Caco-2 (cell line): ENCODE measurements at regions not wholly inside any gene's neighbourhood (a gene's known extent, or its start where the extent isn't known, plus 50 kb on each side); places are given as distances from the start of the nearest gene placed in this dataset.
"Not testable (repeated sequence)": the region's sequence is repeated elsewhere in the genome, so short reads cannot be mapped to it uniquely, and the experiment has no call there.

ENCODE experiments used
- BruUV-seq: library from RNA; stranded (reverse); fragments of 400-500 nt; replicated peaks from 2 replicates; lab custom pipeline; 2021; lab: Mats Ljungman, UMichigan
- CTCF ChIA-PET: fragments of 300-600 bp; sonication (Branson Sonifier 250); formaldehyde crosslinking; loops from one replicate; lab custom pipeline; 2022; ENCODE audit warnings: antibody characterized with exemption; lab: Charles Lee
- POLR2A ChIA-PET: fragments of 300-600 bp; sonication (Branson Sonifier 250); formaldehyde crosslinking; loops from one replicate; lab custom pipeline; 2022; ENCODE audit warnings: antibody characterized with exemption; lab: Charles Lee
- DNase-seq, 2 experiments: peaks; one replicate each; pipeline versions ENCODE4 v3.0.0 to v3.0.0-alpha.2; 2020 to 2022
- H3K27me3 ChIP-seq: replicated peaks from 2 replicates; pipeline ENCODE4 v1.6.0; 2011; ENCODE audit warnings: low read length; ENCODE audit not compliant: control insufficient read depth, insufficient read depth
- H3K36me3 ChIP-seq: 2 replicates; pipeline ENCODE4 v1.5.1; 2011; ENCODE audit warnings: low read length; ENCODE audit not compliant: control insufficient read depth, insufficient read depth
- H3K4me1 ChIP-seq: fragments of 250-450 bp; sonication (Bioruptor Pico); 2 replicates; pipeline ENCODE4 v1.5.1; 2020; ENCODE audit warnings: mild to moderate bottlenecking
- H3K4me3 ChIP-seq: 2 replicates; pipeline ENCODE4 v1.5.1; 2011; ENCODE audit warnings: low read depth, mild to moderate bottlenecking, control low read depth, low read length
- H3K9me3 ChIP-seq: fragments of 250-450 bp; sonication (Bioruptor Pico); 2 replicates; pipeline ENCODE4 v1.5.1; 2020; ENCODE audit warnings: mild to moderate bottlenecking, moderate library complexity
- H3K27ac Mint-ChIP-seq: one replicate; pipeline ENCODE4 v1.8.0; 2022; ENCODE audit warnings: mixed read lengths; ENCODE audit not compliant: unreplicated experiment
- H3K27me3 Mint-ChIP-seq: one replicate; pipeline ENCODE4 v1.8.0; 2022; ENCODE audit warnings: mixed read lengths; ENCODE audit not compliant: insufficient read depth, unreplicated experiment
- H3K36me3 Mint-ChIP-seq: one replicate; pipeline ENCODE4 v1.8.0; 2022; ENCODE audit warnings: mild to moderate bottlenecking, mixed read lengths; ENCODE audit not compliant: insufficient read depth, unreplicated experiment
- H3K4me1 Mint-ChIP-seq: one replicate; pipeline ENCODE4 v1.8.0; 2022; ENCODE audit warnings: low read depth, mixed read lengths; ENCODE audit not compliant: unreplicated experiment
- H3K4me3 Mint-ChIP-seq: one replicate; pipeline ENCODE4 v1.8.0; 2022; ENCODE audit warnings: mild to moderate bottlenecking, moderate library complexity, mixed read lengths; ENCODE audit not compliant: unreplicated experiment
- H3K9me3 Mint-ChIP-seq: one replicate; pipeline ENCODE4 v1.8.0; 2022; ENCODE audit warnings: mixed read lengths; ENCODE audit not compliant: unreplicated experiment
- intact Hi-C: fragments of 100-400 bp; cut with micrococcal nuclease; formaldehyde crosslinking; loops from one replicate; pipeline ENCODE4 v1.10.0; 2022; ENCODE audit not compliant: unreplicated experiment
- TF ChIP-seq, protein P1 (sequence below), 2 experiments: fragments of 200-600 bp in 1 of 2; IDR thresholded peaks; 1 replicate in 1 of 2; 2 replicates in 1 of 2; pipeline versions ENCODE4 v1.5.1 to v1.8.0; 2011 to 2022; ENCODE audit warnings: antibody characterized with exemption in 1 of 2, control low read depth in 1 of 2, inconsistent platforms in 1 of 2, low read depth in 1 of 2, low read length in 1 of 2, mild to moderate bottlenecking in 1 of 2, moderate library complexity in 1 of 2; ENCODE audit not compliant: insufficient read depth in 1 of 2, severe bottlenecking in 1 of 2, unreplicated experiment in 1 of 2

DNA sequence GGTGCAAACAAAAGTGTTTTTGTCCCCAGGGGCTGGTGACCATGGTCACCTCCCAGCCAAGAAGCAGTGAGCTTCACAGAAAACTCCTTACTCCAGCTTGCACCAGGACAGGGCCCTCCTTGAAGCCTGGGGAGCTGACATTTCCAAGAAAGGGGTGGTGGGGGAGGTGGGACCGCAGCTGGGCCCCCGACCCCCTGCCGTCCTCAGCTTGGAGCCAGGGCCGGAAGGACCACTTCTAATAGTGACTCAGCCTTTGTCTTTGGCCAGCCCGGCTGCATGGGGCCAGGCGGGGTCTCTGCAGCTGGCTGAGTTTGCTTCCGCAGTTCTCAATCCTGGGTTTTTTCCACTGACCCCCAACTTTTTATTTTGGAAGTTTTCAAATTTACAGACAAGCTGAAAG is 136.5 kb upstream of the POU3F1 start:
- Mint-ChIP-seq H3K9me3 (no peaks in the 10 kb centered on the region), H3K4me1 (no peaks in the 10 kb centered on the region), H3K4me3 (no peak overlapping the region), H3K27ac (no peak overlapping the region), H3K36me3 (no peaks in the 10 kb centered on the region), H3K27me3 (peaks cover 17% of the 10 kb centered on the region)
- ChIA-PET CTCF (no interaction called here), POLR2A (no interaction called here)
- Histone ChIP-seq H3K27me3 (no peaks in the 10 kb centered on the region), H3K4me1 (no peaks in the 10 kb centered on the region), H3K36me3 (no peaks in the 10 kb centered on the region), H3K4me3 (no peak overlapping the region), H3K9me3 (no peaks in the 10 kb centered on the region)
- no TSS peak for BruUV-seq
- no peak for DNase-seq
- TF ChIP-seq, protein P1, sequence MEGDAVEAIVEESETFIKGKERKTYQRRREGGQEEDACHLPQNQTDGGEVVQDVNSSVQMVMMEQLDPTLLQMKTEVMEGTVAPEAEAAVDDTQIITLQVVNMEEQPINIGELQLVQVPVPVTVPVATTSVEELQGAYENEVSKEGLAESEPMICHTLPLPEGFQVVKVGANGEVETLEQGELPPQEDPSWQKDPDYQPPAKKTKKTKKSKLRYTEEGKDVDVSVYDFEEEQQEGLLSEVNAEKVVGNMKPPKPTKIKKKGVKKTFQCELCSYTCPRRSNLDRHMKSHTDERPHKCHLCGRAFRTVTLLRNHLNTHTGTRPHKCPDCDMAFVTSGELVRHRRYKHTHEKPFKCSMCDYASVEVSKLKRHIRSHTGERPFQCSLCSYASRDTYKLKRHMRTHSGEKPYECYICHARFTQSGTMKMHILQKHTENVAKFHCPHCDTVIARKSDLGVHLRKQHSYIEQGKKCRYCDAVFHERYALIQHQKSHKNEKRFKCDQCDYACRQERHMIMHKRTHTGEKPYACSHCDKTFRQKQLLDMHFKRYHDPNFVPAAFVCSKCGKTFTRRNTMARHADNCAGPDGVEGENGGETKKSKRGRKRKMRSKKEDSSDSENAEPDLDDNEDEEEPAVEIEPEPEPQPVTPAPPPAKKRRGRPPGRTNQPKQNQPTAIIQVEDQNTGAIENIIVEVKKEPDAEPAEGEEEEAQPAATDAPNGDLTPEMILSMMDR (IDR thresholded peaks at IDR 0.05; ENCODE audit: insufficient read depth in 1 of 2, low read depth in 1 of 2, low read length in 1 of 2, severe bottlenecking in 1 of 2, unreplicated experiment in 1 of 2): no peak
- intact Hi-C loops: no loop called here

GRCh38 chr1:38180388-38180787 is 133.8 kb upstream of the POU3F1 start:
- CTCF ChIA-PET: not testable (repeated sequence)

GRCh38 chr1:38179483-38179882 is 132.9 kb upstream of the POU3F1 start:
- POLR2A ChIA-PET: no interaction called here
- Mint-ChIP-seq H3K4me1 (no peaks in the 10 kb centered on the region), H3K4me3 (no peak overlapping the region), H3K27me3 (peaks cover 9% of the 10 kb centered on the region), H3K27ac (no peak overlapping the region), H3K36me3 (no peaks in the 10 kb centered on the region), H3K9me3 (no peaks in the 10 kb centered on the region)
- Histone ChIP-seq H3K9me3 (no peaks in the 10 kb centered on the region), H3K27me3 (no peaks in the 10 kb centered on the region), H3K36me3 (no peaks in the 10 kb centered on the region), H3K4me1 (no peaks in the 10 kb centered on the region), H3K4me3 (no peak overlapping the region)
- TF ChIP-seq, protein P1 (IDR thresholded peaks at IDR 0.05; ENCODE audit: insufficient read depth in 1 of 2, low read depth in 1 of 2, low read length in 1 of 2, severe bottlenecking in 1 of 2, unreplicated experiment in 1 of 2): no peak
- no TSS peak for BruUV-seq
- no peak for DNase-seq
- intact Hi-C loops: no loop called here
- CTCF ChIA-PET: no interaction called here

More at GRCh38 chr1:38180388-38180787, 133.8 kb upstream of the POU3F1 start:
- H3K9me3 ChIP-seq, H3K36me3 Mint-ChIP-seq, intact Hi-C loops, H3K4me1 Mint-ChIP-seq, H3K36me3 ChIP-seq, H3K4me3 Mint-ChIP-seq, H3K27me3 Mint-ChIP-seq, H3K27ac Mint-ChIP-seq, H3K4me3 ChIP-seq, H3K9me3 Mint-ChIP-seq, DNase-seq, POLR2A ChIA-PET, H3K4me1 ChIP-seq, BruUV-seq, H3K27me3 ChIP-seq: not testable (repeated sequence)

- POLR2A ChIA-PET: no interaction called here
- no peaks in the 10 kb centered on the region for H3K27me3 ChIP-seq
Observed at GRCh38 chr1:38178216-38178615, 131.6 kb upstream of the POU3F1 start.

More at GRCh38 chr1:38178216-38178615, 131.6 kb upstream of the POU3F1 start:
- no peaks in the 10 kb centered on the region for H3K36me3 ChIP-seq
- no peaks in the 10 kb centered on the region for H3K36me3 Mint-ChIP-seq
- intact Hi-C loops: no loop called here
- peaks cover 9% of the 10 kb centered on the region for H3K27me3 Mint-ChIP-seq
- H3K4me3 Mint-ChIP-seq: no peak overlapping the region
- BruUV-seq: no TSS peak
- no peak overlapping the region for H3K4me3 ChIP-seq
- H3K4me1 ChIP-seq: no peaks in the 10 kb centered on the region
- no peak for DNase-seq
- no peaks in the 10 kb centered on the region for H3K4me1 Mint-ChIP-seq
- H3K27ac Mint-ChIP-seq: no peak overlapping the region
- no peaks in the 10 kb centered on the region for H3K9me3 Mint-ChIP-seq
- no peaks in the 10 kb centered on the region for H3K9me3 ChIP-seq
- CTCF ChIA-PET: no interaction called here
- TF ChIP-seq, protein P1 (IDR thresholded peaks at IDR 0.05; ENCODE audit: insufficient read depth in 1 of 2, low read depth in 1 of 2, low read length in 1 of 2, severe bottlenecking in 1 of 2, unreplicated experiment in 1 of 2): no peak
